ENCODE measurements at regions not wholly inside any gene's neighbourhood (a gene's known extent, or its start where the extent isn't known, plus 50 kb on each side); places are given as distances from the start of the nearest gene placed in this dataset.

DNA sequence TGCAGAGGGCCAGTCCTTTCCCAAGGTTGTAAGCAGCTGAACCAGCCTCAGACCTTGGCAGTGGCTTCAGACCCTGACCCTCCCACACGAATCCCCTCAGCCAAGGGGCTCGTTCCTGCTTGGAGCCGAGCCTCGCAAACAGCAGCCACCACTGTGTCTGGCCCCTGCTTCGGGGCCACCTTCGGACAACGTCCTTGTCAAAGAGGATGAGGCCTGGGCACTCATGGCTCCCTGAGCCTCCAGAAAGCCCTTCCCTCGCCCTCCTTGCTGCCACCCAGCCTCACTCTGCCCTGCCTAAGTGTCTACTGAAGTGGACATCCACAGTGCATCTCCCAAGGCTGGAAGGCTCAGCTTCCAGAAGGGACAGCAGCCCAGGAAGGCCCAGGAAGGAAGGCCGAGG lies 161.7 kb downstream of the OLFM1 start:
- TF ChIP-seq POLR2A (IDR thresholded peaks at IDR 0.05; ENCODE audit: low read depth, low read length) (no peak), TAF1 (IDR thresholded peaks at IDR 0.05; ENCODE audit: borderline replicate concordance, low read depth, low read length) (no peak)

Data from GM12892 (cell line).